ENCODE measurements at regions not wholly inside any gene's neighbourhood (a gene's known extent, or its start where the extent isn't known, plus 50 kb on each side); places are given as distances from the start of the nearest gene placed in this dataset.
"Not testable (repeated sequence)": the region's sequence is repeated elsewhere in the genome, so short reads cannot be mapped to it uniquely, and the experiment has no call there.

GRCh38 chr2:8346706-8347430 is 335.0 kb upstream of the ID2 start:
- Histone ChIP-seq H3K4me3 (no peak overlapping the region), H3K36me3 (no peaks in the 10 kb centered on the region), H3K9me3 (no peaks in the 10 kb centered on the region), H3K27ac (no peak overlapping the region), H3K27me3 (no peaks in the 10 kb centered on the region), H3K4me1 (peaks cover 0 to 7% (median 2%) of the 10 kb centered on the region in 4 donors)
- DNase-seq: no peak
- 90% methylated on average over 4 to 5 of the region's 5 CpGs for WGBS, 2 donors (ENCODE audit: low coverage in 1 of 2)
- intact Hi-C loops (cut with DNase I; ENCODE audit: low total_unique reads) (no loop called here), in situ Hi-C loops (cut with MboI; ENCODE audit: low pct_ligation_motif_present in 1 of 4, low pct_unique_long_range_greater_than_20kb in 1 of 4, low sequenced_read_pairs in 3 of 4) (no loop called here)
- TF ChIP-seq POLR2A (IDR thresholded peaks at IDR 0.05) (no peak), POLR2AphosphoS5 (IDR thresholded peaks at IDR 0.05) (no peak), CTCF (IDR thresholded peaks at IDR 0.05) (no peak), EP300 (IDR thresholded peaks at IDR 0.05; ENCODE audit: low read depth) (no peak)

- H3K4me3 ChIP-seq; H3K9me3 ChIP-seq; H3K4me1 ChIP-seq; H3K36me3 ChIP-seq; DNase-seq; intact Hi-C loops (cut with DNase I; ENCODE audit: low total_unique reads); in situ Hi-C loops (cut with MboI; ENCODE audit: low pct_ligation_motif_present in 1 of 4, low pct_unique_long_range_greater_than_20kb in 1 of 4, low sequenced_read_pairs in 3 of 4); H3K27ac ChIP-seq; H3K27me3 ChIP-seq: not testable (repeated sequence)
- WGBS, 2 donors (ENCODE audit: low coverage in 1 of 2): 73% methylated on average over 4 of the region's 4 CpGs; no CpG with 5 or more reads in 1 of the 2 donors
Measured at GRCh38 chr2:8348911-8349310, 332.9 kb upstream of the ID2 start.

GRCh38 chr2:8352296-8352695 is 329.6 kb upstream of the ID2 start:
- H3K4me3 ChIP-seq: no peak overlapping the region
- no peaks in the 10 kb centered on the region for H3K4me1 ChIP-seq
- H3K36me3 ChIP-seq: no peaks in the 10 kb centered on the region
- no peak overlapping the region for H3K27ac ChIP-seq
- in situ Hi-C loops (cut with MboI; ENCODE audit: low pct_ligation_motif_present in 1 of 4, low pct_unique_long_range_greater_than_20kb in 1 of 4, low sequenced_read_pairs in 3 of 4) (no loop called here), intact Hi-C loops (cut with DNase I; ENCODE audit: low total_unique reads) (no loop called here)
- no peak for DNase-seq
- TF ChIP-seq CTCF (IDR thresholded peaks at IDR 0.05) (no peak), POLR2A (IDR thresholded peaks at IDR 0.05) (no peak), POLR2AphosphoS5 (IDR thresholded peaks at IDR 0.05) (no peak), EP300 (IDR thresholded peaks at IDR 0.05; ENCODE audit: low read depth) (no peak)
- WGBS, 2 donors (ENCODE audit: low coverage in 1 of 2): 96 to 100% methylated on average over 4 of the region's 4 CpGs
- H3K27me3 ChIP-seq: no peaks in the 10 kb centered on the region
- no peaks in the 10 kb centered on the region for H3K9me3 ChIP-seq

- in situ Hi-C loops (cut with MboI; ENCODE audit: low pct_ligation_motif_present in 1 of 4, low pct_unique_long_range_greater_than_20kb in 1 of 4, low sequenced_read_pairs in 3 of 4): no loop called here
- Histone ChIP-seq H3K4me1 (no peaks in the 10 kb centered on the region), H3K9me3 (no peaks in the 10 kb centered on the region), H3K27ac (no peak overlapping the region), H3K27me3 (no peaks in the 10 kb centered on the region), H3K4me3 (no peak overlapping the region), H3K36me3 (no peaks in the 10 kb centered on the region)
- no peak for TF ChIP-seq POLR2A (IDR thresholded peaks at IDR 0.05)
- TF ChIP-seq EP300 (IDR thresholded peaks at IDR 0.05; ENCODE audit: low read depth): no peak
- no peak for TF ChIP-seq POLR2AphosphoS5 (IDR thresholded peaks at IDR 0.05)
- TF ChIP-seq CTCF (IDR thresholded peaks at IDR 0.05): no peak
- DNase-seq: no peak
- 97 to 100% methylated on average over 1 of the region's 1 CpG for WGBS, 2 donors (ENCODE audit: low coverage in 1 of 2)
- intact Hi-C loops (cut with DNase I; ENCODE audit: low total_unique reads): no loop called here
Measured at GRCh38 chr2:8352989-8353388, 328.9 kb upstream of the ID2 start.
